Ishikawa (cell line): ENCODE measurements at regions not wholly inside any gene's neighbourhood (a gene's known extent, or its start where the extent isn't known, plus 50 kb on each side); places are given as distances from the start of the nearest gene placed in this dataset.

Experiments used
- CEBPB ChIP-seq: IDR thresholded peaks from 2 replicates; pipeline ENCODE4 v1.6.1; 2012
- CREB1 ChIP-seq: IDR thresholded peaks from 2 replicates; pipeline ENCODE4 v1.6.1; 2012; ENCODE audit warnings: low read depth
- EGR1 ChIP-seq: IDR thresholded peaks from 2 replicates; pipeline ENCODE4 v1.6.1; 2012
- EP300 ChIP-seq: IDR thresholded peaks from 2 replicates; pipeline ENCODE4 v1.6.1; 2012; ENCODE audit warnings: borderline replicate concordance
- FOXM1 ChIP-seq: IDR thresholded peaks from 2 replicates; pipeline ENCODE4 v1.6.1; 2012; ENCODE audit warnings: low read depth, borderline replicate concordance
- NFIC ChIP-seq: IDR thresholded peaks from 2 replicates; pipeline ENCODE4 v1.6.1; 2012
- RAD21 ChIP-seq: IDR thresholded peaks from 2 replicates; pipeline ENCODE4 v1.6.1; 2012; ENCODE audit warnings: low read depth
- TAF1 ChIP-seq: IDR thresholded peaks from 2 replicates; pipeline ENCODE4 v1.6.1; 2012; ENCODE audit warnings: low read depth, mild to moderate bottlenecking
- TCF12 ChIP-seq: IDR thresholded peaks from 2 replicates; pipeline ENCODE4 v1.6.1; 2012; ENCODE audit warnings: low read depth
- TEAD4 ChIP-seq: IDR thresholded peaks from 2 replicates; pipeline ENCODE4 v1.6.1; 2012
- YY1 ChIP-seq: IDR thresholded peaks from 2 replicates; pipeline ENCODE4 v1.6.1; 2012; ENCODE audit warnings: low read depth
- ZBTB7A ChIP-seq: IDR thresholded peaks from 2 replicates; pipeline ENCODE4 v1.6.1; 2012; ENCODE audit warnings: low read depth
- TF ChIP-seq, protein P1 (sequence below): IDR thresholded peaks from 2 replicates; pipeline ENCODE4 v1.6.1; 2012
- TF ChIP-seq, protein P2 (sequence below): IDR thresholded peaks from 2 replicates; pipeline ENCODE4 v1.6.1; 2012
- TF ChIP-seq, protein P3 (sequence below): IDR thresholded peaks from 2 replicates; pipeline ENCODE4 v1.6.1; 2012; ENCODE audit warnings: low read depth, mild to moderate bottlenecking

DNA sequence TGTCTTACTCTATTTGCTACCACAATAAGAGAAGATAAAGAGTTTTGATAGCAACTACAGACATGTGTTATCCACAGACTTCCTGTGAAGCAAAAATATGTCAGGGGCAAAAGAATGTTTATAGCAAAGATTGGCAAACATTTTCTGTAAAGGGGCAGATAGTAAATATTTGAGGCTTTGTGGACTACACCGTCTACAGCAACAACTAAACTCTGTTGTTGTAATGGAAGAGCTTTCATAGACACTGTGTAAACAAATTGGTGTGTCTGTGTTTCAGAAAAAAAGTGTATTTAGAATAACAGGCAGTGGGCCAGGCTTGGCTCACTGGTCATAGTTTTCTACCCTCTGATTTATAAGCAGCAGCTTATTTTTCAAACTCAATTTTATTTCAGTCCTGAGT lies 521.4 kb downstream of the ANKRD7 start:
- no peak for TF ChIP-seq FOXM1
- no peak for TF ChIP-seq TEAD4
- TF ChIP-seq CEBPB = no peak
- TF ChIP-seq, protein P1, sequence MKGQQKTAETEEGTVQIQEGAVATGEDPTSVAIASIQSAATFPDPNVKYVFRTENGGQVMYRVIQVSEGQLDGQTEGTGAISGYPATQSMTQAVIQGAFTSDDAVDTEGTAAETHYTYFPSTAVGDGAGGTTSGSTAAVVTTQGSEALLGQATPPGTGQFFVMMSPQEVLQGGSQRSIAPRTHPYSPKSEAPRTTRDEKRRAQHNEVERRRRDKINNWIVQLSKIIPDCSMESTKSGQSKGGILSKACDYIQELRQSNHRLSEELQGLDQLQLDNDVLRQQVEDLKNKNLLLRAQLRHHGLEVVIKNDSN = no peak
- TF ChIP-seq RAD21 = no peak
- no peak for TF ChIP-seq ZBTB7A
- TF ChIP-seq, protein P2, sequence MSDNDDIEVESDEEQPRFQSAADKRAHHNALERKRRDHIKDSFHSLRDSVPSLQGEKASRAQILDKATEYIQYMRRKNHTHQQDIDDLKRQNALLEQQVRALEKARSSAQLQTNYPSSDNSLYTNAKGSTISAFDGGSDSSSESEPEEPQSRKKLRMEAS = no peak
- TF ChIP-seq CREB1 = no peak
- TF ChIP-seq NFIC = no peak
- no peak for TF ChIP-seq EGR1
- no peak for TF ChIP-seq EP300

DNA sequence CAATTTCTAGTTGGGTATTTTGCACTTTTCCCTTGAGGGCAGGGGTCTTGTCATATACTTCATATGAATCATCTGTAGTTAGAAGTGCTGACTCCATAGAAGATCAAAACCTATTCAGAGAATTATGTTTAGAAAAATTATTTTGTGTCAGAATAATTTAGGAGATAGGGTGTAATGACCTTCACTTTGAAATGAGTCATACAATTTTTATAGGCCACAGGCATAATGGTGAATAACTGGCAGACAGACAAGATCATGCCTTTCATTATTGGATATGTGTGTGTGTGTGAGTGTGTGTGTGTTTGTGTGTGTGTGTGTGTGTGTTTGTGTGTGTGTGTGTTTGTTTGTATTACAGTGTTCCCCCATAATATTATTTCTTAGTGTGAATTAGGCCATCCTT lies 523.0 kb downstream of the ANKRD7 start:
- TF ChIP-seq TEAD4 = no peak
- TF ChIP-seq, protein P1 = no peak
- TF ChIP-seq, protein P2 = no peak
- TF ChIP-seq EP300 = no peak
- TF ChIP-seq TCF12 = no peak
- TF ChIP-seq, protein P3, sequence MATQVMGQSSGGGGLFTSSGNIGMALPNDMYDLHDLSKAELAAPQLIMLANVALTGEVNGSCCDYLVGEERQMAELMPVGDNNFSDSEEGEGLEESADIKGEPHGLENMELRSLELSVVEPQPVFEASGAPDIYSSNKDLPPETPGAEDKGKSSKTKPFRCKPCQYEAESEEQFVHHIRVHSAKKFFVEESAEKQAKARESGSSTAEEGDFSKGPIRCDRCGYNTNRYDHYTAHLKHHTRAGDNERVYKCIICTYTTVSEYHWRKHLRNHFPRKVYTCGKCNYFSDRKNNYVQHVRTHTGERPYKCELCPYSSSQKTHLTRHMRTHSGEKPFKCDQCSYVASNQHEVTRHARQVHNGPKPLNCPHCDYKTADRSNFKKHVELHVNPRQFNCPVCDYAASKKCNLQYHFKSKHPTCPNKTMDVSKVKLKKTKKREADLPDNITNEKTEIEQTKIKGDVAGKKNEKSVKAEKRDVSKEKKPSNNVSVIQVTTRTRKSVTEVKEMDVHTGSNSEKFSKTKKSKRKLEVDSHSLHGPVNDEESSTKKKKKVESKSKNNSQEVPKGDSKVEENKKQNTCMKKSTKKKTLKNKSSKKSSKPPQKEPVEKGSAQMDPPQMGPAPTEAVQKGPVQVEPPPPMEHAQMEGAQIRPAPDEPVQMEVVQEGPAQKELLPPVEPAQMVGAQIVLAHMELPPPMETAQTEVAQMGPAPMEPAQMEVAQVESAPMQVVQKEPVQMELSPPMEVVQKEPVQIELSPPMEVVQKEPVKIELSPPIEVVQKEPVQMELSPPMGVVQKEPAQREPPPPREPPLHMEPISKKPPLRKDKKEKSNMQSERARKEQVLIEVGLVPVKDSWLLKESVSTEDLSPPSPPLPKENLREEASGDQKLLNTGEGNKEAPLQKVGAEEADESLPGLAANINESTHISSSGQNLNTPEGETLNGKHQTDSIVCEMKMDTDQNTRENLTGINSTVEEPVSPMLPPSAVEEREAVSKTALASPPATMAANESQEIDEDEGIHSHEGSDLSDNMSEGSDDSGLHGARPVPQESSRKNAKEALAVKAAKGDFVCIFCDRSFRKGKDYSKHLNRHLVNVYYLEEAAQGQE = no peak
- TF ChIP-seq YY1 = no peak
- no peak for TF ChIP-seq ZBTB7A
- no peak for TF ChIP-seq RAD21
- TF ChIP-seq NFIC = no peak
- no peak for TF ChIP-seq CEBPB
- no peak for TF ChIP-seq FOXM1
- no peak for TF ChIP-seq CREB1
- no peak for TF ChIP-seq EGR1
- no peak for TF ChIP-seq TAF1

DNA sequence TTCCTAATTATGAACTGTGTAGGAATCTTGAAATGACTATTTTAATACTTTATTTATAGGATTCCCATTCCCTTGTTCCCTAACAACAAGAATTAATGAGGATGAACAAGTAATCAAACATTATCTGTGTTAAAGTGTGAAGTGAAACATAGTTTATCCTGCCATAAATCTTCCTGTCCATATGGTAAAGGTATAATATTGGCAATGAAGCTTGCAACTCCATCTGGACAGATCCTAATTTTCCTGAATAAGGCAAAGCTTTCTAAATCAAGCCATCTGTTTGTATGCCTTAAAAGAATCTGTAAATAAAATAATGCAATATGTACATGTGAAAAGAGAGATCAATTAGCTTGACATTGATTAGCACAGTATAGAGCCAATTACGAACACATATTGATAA lies 529.0 kb downstream of the ANKRD7 start:
- no peak for TF ChIP-seq ZBTB7A
- no peak for TF ChIP-seq CREB1
- no peak for TF ChIP-seq CEBPB
- no peak for TF ChIP-seq EP300
- no peak for TF ChIP-seq TCF12
- TF ChIP-seq TEAD4 = no peak
- TF ChIP-seq TAF1 = no peak
- TF ChIP-seq, protein P2 = no peak
- TF ChIP-seq EGR1 = no peak
- no peak for TF ChIP-seq NFIC
- no peak for TF ChIP-seq FOXM1

DNA sequence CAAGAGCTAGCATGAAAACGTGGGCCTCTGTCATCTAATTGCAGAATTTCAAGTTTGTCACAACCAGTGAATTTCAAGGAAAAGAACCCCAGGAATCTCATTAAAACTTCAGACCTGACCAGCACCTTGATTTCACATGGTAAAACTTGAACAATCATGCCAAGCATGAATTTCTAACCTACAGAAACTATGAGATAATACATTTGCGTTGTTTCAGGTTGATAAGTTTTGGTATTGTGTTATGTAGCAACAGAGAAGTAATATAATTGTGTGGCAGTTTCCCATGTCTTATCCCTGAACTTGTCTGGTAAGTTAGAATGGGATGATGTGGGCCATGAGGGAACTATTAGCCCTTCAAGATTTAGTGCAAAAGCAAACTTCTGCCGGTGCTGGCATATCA lies 530.1 kb downstream of the ANKRD7 start:
- TF ChIP-seq TEAD4 = no peak
- TF ChIP-seq YY1 = no peak
- TF ChIP-seq, protein P2 = no peak
- TF ChIP-seq, protein P1 = no peak
- TF ChIP-seq NFIC = no peak
- TF ChIP-seq TCF12 = no peak
- TF ChIP-seq TAF1 = no peak

DNA sequence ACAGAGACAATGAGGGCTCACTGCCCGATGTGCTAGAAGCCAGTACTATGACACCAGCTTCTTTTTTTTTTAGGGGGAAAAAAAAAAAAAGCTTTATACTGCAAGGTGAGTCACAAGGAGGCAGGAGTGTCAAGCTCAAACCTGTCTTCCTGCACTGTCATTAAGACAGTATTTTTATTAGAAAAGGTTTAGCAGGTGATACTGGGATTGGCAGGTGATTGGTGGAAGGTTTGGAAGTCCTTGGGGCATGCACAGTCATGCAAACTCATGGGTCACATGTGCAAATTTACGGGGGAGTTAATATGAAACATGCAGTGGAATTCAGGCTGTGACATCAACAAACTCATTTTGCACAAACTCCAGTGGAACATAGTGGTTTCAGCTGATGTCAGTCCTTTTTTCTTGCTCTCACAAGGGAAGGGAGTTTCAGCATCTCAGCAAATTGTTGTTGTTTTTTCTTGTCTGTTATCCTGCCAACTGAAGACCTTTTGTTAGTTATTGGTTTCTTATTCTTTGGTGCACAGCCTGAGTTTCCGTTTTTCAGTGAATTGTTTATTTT lies 530.6 kb downstream of the ANKRD7 start:
- no peak for TF ChIP-seq CREB1
- TF ChIP-seq, protein P1 = no peak
- no peak for TF ChIP-seq TAF1
- no peak for TF ChIP-seq FOXM1
- TF ChIP-seq EGR1 = no peak
- no peak for TF ChIP-seq TEAD4
- TF ChIP-seq, protein P2 = no peak
- TF ChIP-seq, protein P3 = no peak
- no peak for TF ChIP-seq ZBTB7A
- no peak for TF ChIP-seq TCF12
- TF ChIP-seq NFIC = no peak
- TF ChIP-seq RAD21 = no peak
- no peak for TF ChIP-seq CEBPB
- TF ChIP-seq EP300 = no peak
- TF ChIP-seq YY1 = no peak
